D721Med (cell line): ENCODE measurements at regions not wholly inside any gene's neighbourhood (a gene's known extent, or its start where the extent isn't known, plus 50 kb on each side); places are given as distances from the start of the nearest gene placed in this dataset.

Source experiments
- DNase-seq: peaks from one replicate; pipeline ENCODE4 v3.0.0; 2011; ENCODE audit warnings: low spot score; ENCODE audit not compliant: insufficient read length
- FAIRE-seq: peaks from 2 replicates; lab custom pipeline; 2011; peaks lifted over from hg19 to GRCh38; lab: Jason Lieb, UNC
- CTCF ChIP-seq: IDR thresholded peaks from 2 replicates; pipeline ENCODE4 v1.5.1; 2012; ENCODE audit warnings: mild to moderate bottlenecking, control low read depth; ENCODE audit not compliant: insufficient read depth; ENCODE audit errors: missing control alignments

- FAIRE-seq (no peak), DNase-seq (no peak)
- no peak for TF ChIP-seq CTCF
These were observed 177.9 kb upstream of the KITLG start for GRCh38 chr12:88758176-88758575.

- TF ChIP-seq CTCF: no peak
- DNase-seq: no peak
- FAIRE-seq: no peak
These were observed 176.6 kb upstream of the KITLG start for GRCh38 chr12:88756917-88757316.

- no peak for FAIRE-seq
- DNase-seq: no peak
- no peak for TF ChIP-seq CTCF
These were observed 175.9 kb upstream of the KITLG start for GRCh38 chr12:88756153-88756552.

GRCh38 chr12:88753707-88754106 is 173.4 kb upstream of the KITLG start:
- no peak for TF ChIP-seq CTCF
- DNase-seq: no peak
- no peak for FAIRE-seq

GRCh38 chr12:88753066-88753465 is 172.8 kb upstream of the KITLG start:
- no peak for TF ChIP-seq CTCF
- no peak for FAIRE-seq
- no peak for DNase-seq

- TF ChIP-seq CTCF: no peak
These were observed 171.9 kb upstream of the KITLG start for GRCh38 chr12:88752183-88752582.

GRCh38 chr12:88750867-88751543 is 170.7 kb upstream of the KITLG start:
- DNase-seq (no peak), FAIRE-seq (no peak)
- TF ChIP-seq CTCF: no peak

More at GRCh38 chr12:88752183-88752582, 171.9 kb upstream of the KITLG start:
- DNase-seq (no peak), FAIRE-seq (no peak)
